Amniotic stem cell (primary cell): ENCODE measurements at regions not wholly inside any gene's neighbourhood (a gene's known extent, or its start where the extent isn't known, plus 50 kb on each side); places are given as distances from the start of the nearest gene placed in this dataset.

Experiments used
- DNase-seq: peaks from one replicate; lab custom pipeline; 2025; lab: John Stamatoyannopoulos, UW

GRCh38 chr1:200354243-200354642 lies 55.6 kb downstream of the ZNF281 start:
- DNase-seq: no peak

GRCh38 chr1:200353232-200353631 lies 56.6 kb downstream of the ZNF281 start:
- DNase-seq: no peak

GRCh38 chr1:200351826-200352549 lies 57.8 kb downstream of the ZNF281 start:
- peak; percentile 96 for DNase-seq

GRCh38 chr1:200351425-200351824 lies 58.4 kb downstream of the ZNF281 start:
- DNase-seq: no peak

GRCh38 chr1:200346700-200347099 lies 63.1 kb downstream of the ZNF281 start:
- no peak for DNase-seq

- DNase-seq: no peak
These were observed 64.3 kb downstream of the ZNF281 start for GRCh38 chr1:200345520-200345919.

GRCh38 chr1:200343874-200344273 lies 66.0 kb downstream of the ZNF281 start:
- no peak for DNase-seq

- DNase-seq: no peak
These were observed 67.1 kb downstream of the ZNF281 start for GRCh38 chr1:200342511-200343311.

- DNase-seq: no peak
These were observed 71.4 kb downstream of the ZNF281 start for GRCh38 chr1:200338451-200338850.

- no peak for DNase-seq
These were observed 72.0 kb downstream of the ZNF281 start for GRCh38 chr1:200337831-200338230.

GRCh38 chr1:200337410-200337809 lies 72.4 kb downstream of the ZNF281 start:
- DNase-seq: no peak

- no peak for DNase-seq
These were observed 72.9 kb downstream of the ZNF281 start for GRCh38 chr1:200336901-200337391.

GRCh38 chr1:200336101-200336845 lies 73.6 kb downstream of the ZNF281 start:
- no peak for DNase-seq

GRCh38 chr1:200334661-200335256 lies 75.1 kb downstream of the ZNF281 start:
- DNase-seq: no peak

- DNase-seq: no peak
These were observed 76.5 kb downstream of the ZNF281 start for GRCh38 chr1:200333329-200333728.

- no peak for DNase-seq
These were observed 77.1 kb downstream of the ZNF281 start for GRCh38 chr1:200332716-200333115.

GRCh38 chr1:200330741-200331428 lies 79.0 kb downstream of the ZNF281 start:
- no peak for DNase-seq

- no peak for DNase-seq
These were observed 80.5 kb downstream of the ZNF281 start for GRCh38 chr1:200329208-200329882.

- DNase-seq: no peak
These were observed 81.5 kb downstream of the ZNF281 start for GRCh38 chr1:200328379-200328778.

GRCh38 chr1:200323856-200324400 lies 85.9 kb downstream of the ZNF281 start:
- DNase-seq: no peak

- no peak for DNase-seq
These were observed 90.7 kb downstream of the ZNF281 start for GRCh38 chr1:200319148-200319547.
